ENCODE measurements at regions not wholly inside any gene's neighbourhood (a gene's known extent, or its start where the extent isn't known, plus 50 kb on each side); places are given as distances from the start of the nearest gene placed in this dataset.

DNA sequence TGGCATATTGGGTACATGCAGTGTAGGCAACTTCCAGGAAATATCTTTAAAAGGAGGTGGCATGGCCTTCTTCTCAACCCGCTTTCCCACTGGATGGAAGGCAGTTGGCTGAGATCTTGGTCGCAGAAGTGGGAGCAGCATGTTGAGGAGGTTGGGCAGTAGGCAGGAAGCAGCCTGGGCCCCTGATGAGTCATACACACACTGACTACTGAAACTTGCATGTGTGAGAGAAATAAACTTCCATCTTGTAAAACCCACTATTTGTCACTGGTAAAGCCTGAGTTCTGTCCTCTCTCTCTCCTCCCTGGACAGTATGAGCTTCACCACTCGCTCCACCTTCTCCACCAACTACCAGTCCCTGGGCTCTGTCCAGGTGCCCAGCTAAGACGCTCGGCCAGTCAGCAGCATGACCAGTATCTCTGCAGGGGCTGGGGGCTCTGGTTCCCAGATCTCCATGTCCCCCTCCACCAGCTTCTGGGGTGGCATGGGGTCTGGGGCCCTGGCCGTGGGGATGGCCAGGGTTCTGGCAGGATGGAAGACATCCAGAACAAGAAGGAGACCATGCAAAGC, 233.8 kb upstream of the SPRED2 start:
- TF ChIP-seq, protein P1, sequence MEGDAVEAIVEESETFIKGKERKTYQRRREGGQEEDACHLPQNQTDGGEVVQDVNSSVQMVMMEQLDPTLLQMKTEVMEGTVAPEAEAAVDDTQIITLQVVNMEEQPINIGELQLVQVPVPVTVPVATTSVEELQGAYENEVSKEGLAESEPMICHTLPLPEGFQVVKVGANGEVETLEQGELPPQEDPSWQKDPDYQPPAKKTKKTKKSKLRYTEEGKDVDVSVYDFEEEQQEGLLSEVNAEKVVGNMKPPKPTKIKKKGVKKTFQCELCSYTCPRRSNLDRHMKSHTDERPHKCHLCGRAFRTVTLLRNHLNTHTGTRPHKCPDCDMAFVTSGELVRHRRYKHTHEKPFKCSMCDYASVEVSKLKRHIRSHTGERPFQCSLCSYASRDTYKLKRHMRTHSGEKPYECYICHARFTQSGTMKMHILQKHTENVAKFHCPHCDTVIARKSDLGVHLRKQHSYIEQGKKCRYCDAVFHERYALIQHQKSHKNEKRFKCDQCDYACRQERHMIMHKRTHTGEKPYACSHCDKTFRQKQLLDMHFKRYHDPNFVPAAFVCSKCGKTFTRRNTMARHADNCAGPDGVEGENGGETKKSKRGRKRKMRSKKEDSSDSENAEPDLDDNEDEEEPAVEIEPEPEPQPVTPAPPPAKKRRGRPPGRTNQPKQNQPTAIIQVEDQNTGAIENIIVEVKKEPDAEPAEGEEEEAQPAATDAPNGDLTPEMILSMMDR (IDR thresholded peaks at IDR 0.05) = no peak
- TF ChIP-seq POLR2A (IDR thresholded peaks at IDR 0.05) = no peak
- TF ChIP-seq EP300 (IDR thresholded peaks at IDR 0.05; ENCODE audit: low read depth) = no peak
